Activated naive CD4-positive, alpha-beta T cell treated with anti-CD3 and anti-CD28 coated beads, Interleukin-2, amount 50 U/mL, for 16 hours (primary cell): ENCODE measurements at regions not wholly inside any gene's neighbourhood (a gene's known extent, or its start where the extent isn't known, plus 50 kb on each side); places are given as distances from the start of the nearest gene placed in this dataset.

Experiments
- DNase-seq: peaks from one replicate; pipeline ENCODE4 v3.0.0-alpha.2; 2020

- no peak for DNase-seq
These were observed 194.3 kb upstream of the CD180 start for GRCh38 chr5:67390935-67391334.

GRCh38 chr5:67383451-67383850, 186.9 kb upstream of the CD180 start:
- no peak for DNase-seq

GRCh38 chr5:67381236-67381880, 184.8 kb upstream of the CD180 start:
- DNase-seq = no peak

GRCh38 chr5:67380431-67380830, 183.8 kb upstream of the CD180 start:
- no peak for DNase-seq

GRCh38 chr5:67379753-67380152, 183.2 kb upstream of the CD180 start:
- DNase-seq = no peak

- no peak for DNase-seq
These were observed 181.7 kb upstream of the CD180 start for GRCh38 chr5:67378256-67378655.

- no peak for DNase-seq
These were observed 181.0 kb upstream of the CD180 start for GRCh38 chr5:67377631-67378030.

GRCh38 chr5:67375606-67376005, 179.0 kb upstream of the CD180 start:
- no peak for DNase-seq

GRCh38 chr5:67374378-67374777, 177.8 kb upstream of the CD180 start:
- DNase-seq = no peak

- no peak for DNase-seq
These were observed 176.9 kb upstream of the CD180 start for GRCh38 chr5:67373518-67373917.

GRCh38 chr5:67372887-67373286, 176.3 kb upstream of the CD180 start:
- DNase-seq = no peak

- DNase-seq = no peak
These were observed 175.3 kb upstream of the CD180 start for GRCh38 chr5:67371924-67372323.

GRCh38 chr5:67366691-67367395, 170.2 kb upstream of the CD180 start:
- DNase-seq = no peak

GRCh38 chr5:67366276-67366675, 169.7 kb upstream of the CD180 start:
- no peak for DNase-seq

- DNase-seq = no peak
These were observed 167.9 kb upstream of the CD180 start for GRCh38 chr5:67364381-67364970.

GRCh38 chr5:67363963-67364362, 167.4 kb upstream of the CD180 start:
- no peak for DNase-seq

- DNase-seq = no peak
These were observed 166.6 kb upstream of the CD180 start for GRCh38 chr5:67363180-67363709.

- no peak for DNase-seq
These were observed 165.5 kb upstream of the CD180 start for GRCh38 chr5:67361932-67362729.

GRCh38 chr5:67360047-67360446, 163.4 kb upstream of the CD180 start:
- no peak for DNase-seq

- no peak for DNase-seq
These were observed 161.6 kb upstream of the CD180 start for GRCh38 chr5:67358186-67358585.

GRCh38 chr5:67355120-67355713, 158.6 kb upstream of the CD180 start:
- DNase-seq = no peak

GRCh38 chr5:67353500-67354450, 157.2 kb upstream of the CD180 start:
- DNase-seq = no peak
